ENCODE measurements at regions not wholly inside any gene's neighbourhood (a gene's known extent, or its start where the extent isn't known, plus 50 kb on each side); places are given as distances from the start of the nearest gene placed in this dataset.

DNA sequence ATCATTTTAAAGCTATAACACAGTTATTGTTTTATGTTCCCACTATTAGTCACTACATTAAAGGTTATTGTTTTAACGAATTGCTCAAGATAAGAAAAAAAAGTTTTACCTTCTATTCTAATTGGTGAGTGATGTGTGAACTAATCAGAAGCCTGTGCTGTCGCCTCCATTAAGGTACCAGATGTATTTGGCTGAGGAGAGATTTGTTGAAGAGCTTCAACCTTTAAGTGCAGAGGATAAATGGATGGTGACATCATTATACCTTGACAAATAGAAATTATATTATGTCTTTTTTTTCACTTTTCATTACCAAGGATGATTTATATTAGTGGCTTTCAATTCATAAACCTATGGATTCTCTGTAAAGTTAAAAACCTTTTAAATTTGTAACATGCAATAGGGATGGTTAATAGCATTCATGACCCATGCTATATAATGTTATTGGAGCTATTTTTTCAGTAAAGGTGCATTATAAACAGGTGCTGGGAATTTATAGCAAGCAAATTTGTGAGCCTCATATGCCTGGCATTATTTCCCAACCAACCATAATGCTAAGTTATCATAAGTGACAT lies 97.0 kb upstream of the NPVF start:
- TF ChIP-seq, protein P1, sequence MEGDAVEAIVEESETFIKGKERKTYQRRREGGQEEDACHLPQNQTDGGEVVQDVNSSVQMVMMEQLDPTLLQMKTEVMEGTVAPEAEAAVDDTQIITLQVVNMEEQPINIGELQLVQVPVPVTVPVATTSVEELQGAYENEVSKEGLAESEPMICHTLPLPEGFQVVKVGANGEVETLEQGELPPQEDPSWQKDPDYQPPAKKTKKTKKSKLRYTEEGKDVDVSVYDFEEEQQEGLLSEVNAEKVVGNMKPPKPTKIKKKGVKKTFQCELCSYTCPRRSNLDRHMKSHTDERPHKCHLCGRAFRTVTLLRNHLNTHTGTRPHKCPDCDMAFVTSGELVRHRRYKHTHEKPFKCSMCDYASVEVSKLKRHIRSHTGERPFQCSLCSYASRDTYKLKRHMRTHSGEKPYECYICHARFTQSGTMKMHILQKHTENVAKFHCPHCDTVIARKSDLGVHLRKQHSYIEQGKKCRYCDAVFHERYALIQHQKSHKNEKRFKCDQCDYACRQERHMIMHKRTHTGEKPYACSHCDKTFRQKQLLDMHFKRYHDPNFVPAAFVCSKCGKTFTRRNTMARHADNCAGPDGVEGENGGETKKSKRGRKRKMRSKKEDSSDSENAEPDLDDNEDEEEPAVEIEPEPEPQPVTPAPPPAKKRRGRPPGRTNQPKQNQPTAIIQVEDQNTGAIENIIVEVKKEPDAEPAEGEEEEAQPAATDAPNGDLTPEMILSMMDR (IDR thresholded peaks at IDR 0.05 in 4 of 5, conservative IDR thresholded peaks at IDR 0.05 in 1 of 5): no peak
- no peak for TF ChIP-seq POLR2A (IDR thresholded peaks at IDR 0.05)

Measured in gastrocnemius medialis (tissue), 4 donors.